ENCODE measurements at regions not wholly inside any gene's neighbourhood (a gene's known extent, or its start where the extent isn't known, plus 50 kb on each side); places are given as distances from the start of the nearest gene placed in this dataset.
"Not testable (repeated sequence)": the region's sequence is repeated elsewhere in the genome, so short reads cannot be mapped to it uniquely, and the experiment has no call there.

DNA sequence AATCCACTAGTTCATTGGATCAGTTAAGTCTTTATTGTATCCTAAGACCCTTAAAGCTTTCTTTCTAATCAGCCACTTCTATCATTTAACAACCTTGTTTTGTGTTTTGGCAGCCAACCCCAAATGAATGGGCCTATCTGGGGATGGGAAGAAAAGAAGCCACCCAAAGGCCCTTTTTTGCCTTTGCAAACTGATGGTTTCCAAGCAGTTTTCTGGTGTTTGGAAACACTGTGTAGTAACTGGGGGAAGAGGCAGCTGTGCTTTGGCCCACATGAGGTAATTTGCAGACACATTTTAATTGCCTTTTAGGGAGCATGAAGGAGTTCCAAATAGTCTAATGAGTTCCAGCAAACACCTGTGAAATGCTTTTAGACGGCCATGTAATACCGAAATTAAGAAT, 1751.3 kb upstream of the WWC1 start:
- DNase-seq: peak; percentile 11

DNA sequence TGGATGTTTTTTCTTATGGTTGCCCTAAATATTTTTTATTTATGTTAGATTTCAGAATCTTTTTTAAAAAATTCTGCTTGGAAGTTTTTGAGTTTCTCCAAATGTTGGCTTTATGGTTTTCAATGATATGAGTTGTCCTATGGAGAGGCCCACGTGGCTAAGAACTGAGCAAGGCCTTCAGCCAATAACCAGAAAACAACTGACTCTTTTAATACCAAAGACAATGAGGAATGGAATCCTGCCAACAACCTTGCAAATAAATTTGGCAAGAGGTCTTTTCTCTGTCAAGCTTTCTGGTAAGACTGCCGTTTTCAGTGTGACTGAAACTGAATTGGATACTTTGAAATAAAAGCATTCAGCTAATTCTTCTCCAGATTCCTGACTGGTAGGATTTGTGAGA, 1740.1 kb upstream of the WWC1 start:
- peak; percentile 19 for DNase-seq

DNA sequence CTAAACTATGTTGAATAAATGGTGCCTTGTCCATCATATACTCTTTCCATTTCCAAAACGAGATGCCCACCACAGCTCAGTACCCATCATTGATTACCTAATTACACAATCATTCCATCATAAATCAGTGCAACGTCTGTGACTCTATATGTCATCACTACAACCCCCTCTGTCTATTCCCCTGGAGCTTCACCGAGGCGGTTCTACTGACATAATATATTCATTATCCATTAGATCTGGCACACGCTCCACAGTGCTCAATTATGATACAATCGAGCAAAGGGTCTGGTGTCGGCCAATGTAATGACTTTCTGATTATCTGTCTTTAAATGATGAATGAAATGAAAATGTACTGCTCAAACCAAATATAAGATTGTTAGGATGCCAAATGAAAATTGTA, 1737.7 kb upstream of the WWC1 start:
- no peak for DNase-seq

DNA sequence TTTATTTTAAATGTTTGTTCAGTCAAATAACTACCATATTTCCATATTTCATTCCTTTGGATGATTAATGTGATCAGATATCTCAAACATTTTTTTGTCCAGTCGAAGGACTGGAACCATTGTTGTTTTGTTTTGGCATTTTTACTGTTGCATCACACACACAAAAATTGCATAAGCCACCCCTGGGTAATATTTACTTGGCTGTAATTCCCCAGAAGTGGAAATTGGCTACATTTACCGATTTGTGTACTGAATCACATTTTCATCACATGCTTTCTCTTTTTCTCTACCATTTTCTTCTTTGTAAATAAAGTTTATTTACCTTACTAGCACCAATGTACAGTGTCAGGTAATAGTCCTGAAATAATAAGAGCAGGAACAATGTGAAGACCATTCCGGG, 1729.7 kb upstream of the WWC1 start:
- no peak for DNase-seq

DNA sequence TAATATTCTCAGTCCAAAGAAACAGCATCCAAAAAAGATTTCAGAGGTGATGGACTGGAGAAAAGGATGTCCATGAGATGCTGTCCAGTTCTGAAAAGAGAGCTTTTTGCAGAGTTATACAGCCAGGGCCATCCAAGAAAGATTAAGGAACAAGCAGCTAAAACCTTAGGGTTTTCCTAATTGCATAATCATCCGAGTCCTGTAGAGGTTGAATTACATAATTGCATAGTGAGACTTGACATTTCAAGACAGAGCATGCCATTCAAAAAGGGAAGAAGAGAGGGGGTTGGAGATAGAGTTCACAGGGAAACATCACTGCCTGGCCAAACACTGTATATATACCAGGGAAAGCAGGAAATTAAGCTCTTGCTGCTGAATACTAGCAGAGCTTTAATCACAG, 1729.2 kb upstream of the WWC1 start:
- DNase-seq: peak; percentile 8

DNA sequence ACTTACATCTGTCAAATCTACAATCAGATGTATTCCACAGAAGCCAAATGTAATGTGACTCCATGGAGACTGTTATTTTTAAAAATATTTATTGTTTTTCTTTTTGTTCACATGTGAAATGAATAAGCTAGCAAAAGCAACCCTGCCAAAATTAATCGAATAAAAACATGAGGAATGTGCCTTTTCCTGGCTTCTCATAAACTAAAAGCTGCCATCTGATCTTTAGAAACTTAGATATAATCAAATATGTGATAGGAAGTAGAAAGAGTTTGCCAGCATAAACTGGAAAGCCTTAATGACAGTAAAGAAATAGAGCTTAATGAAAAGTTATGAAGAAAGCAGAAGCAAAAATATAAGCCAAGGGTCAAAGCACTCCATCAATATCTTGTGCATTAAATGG, 1724.7 kb upstream of the WWC1 start:
- DNase-seq: no peak

DNA sequence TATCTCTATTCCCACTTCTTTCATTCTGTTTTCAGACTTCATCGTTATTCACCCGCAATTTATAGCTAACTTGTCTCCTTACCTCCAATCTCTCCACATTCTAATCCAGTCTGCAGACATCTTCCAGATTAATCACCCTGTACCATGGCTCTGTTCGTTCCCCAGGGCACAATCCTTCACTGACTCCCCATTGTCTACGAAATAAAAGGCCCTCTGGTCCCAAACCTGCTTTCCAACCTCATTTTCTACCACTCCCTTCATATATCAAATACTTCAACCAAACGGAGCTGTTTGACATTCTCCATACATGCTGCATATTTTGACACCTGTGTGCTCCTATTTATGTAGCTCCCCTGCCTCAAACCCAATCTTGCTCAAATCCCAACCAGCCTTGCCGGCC, 1720.6 kb upstream of the WWC1 start:
- no peak for DNase-seq

DNA sequence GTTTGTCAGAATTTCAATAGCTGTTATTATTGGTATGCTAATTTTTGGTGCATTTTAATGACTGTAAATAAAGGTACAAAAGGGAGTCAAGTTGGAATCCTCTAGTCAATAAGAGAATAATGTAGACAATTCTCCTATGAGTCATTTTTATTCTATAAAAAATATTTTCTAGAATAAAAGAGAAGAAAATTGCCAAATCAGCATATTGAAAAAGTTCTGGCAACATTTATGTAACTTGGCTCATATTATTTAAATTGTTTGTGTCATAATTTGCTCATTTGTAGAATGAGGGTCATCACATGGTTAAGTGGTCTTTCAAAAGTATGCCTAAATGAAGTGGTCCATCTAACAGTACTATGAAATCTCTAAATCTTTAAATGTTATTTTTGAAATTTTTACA, 1719.8 kb upstream of the WWC1 start:
- DNase-seq: no peak

DNA sequence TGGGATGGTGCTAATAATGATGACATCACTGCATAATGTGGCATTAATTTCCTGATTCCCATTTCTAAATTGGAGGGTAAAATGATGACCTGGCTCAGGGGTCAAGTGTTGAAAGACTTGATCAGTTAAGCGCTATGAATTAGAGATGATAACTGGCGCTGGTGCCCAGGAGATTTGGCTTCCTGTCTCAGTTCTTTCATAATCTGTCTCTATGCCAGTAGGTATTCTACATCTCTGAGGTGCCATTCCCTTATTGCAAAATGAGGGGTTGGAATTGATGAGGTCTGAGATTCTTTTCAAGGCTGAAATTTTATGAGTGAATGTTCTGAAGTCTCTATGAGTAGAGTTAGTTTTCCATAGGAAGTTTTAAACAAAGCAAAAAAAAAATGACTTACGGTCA, 1715.1 kb upstream of the WWC1 start:
- DNase-seq: no peak

DNA sequence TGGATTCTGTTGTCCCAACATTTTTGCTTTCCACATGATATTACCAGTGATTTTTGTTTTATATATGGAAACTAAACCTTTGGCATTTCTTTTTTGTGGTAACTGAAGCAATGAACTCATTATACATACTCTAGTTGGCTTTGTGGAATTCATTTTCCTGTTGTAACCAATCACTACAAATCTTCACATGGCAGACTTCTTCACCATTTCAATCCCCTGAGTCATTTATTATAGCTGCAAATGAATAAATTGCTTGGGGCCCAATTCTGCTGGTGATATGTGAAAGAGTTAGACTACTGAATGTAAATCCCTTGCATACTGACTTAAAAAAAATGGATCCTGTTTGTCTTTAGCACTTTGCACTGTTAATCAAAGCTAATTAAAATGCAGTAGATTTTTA, 1709.6 kb upstream of the WWC1 start:
- no peak for DNase-seq

DNA sequence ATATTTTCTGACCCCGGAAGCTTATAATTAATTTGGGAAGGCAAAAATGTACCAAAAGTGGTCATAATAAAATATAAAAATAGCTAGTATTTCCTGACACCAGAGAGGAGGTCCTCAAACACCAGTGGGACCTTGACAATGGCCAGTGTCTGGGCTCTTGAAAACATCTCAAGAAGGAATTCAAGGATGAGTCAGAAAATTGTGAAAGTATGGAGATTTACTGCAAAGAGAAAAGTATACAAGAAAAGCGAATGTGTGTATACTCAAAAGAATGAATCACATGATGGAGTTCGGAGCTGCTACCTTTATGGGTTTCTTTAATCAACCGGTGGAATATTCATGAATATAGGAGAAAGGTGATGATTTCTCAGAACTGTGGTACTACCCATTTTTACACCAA, 1709.0 kb upstream of the WWC1 start:
- DNase-seq: no peak

DNA sequence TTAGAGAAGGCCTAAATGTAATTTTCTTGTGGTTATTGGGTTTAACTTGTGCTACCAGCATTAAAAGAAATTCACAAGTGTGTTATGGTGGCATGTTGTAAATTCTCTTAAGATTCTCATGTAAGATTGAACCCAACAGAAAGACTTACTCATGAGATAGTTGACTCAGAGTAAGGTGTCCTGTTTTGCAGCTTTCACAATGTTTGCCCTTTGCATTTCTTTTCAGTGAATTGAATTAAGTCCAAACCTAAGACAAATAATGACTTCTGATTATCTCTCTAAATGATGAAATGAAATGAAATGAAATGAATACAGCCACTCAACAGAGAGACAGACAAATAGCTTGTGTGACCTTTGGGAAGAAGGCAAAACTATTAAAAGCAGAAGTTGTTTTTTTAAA, 1696.9 kb upstream of the WWC1 start:
- no peak for DNase-seq

DNA sequence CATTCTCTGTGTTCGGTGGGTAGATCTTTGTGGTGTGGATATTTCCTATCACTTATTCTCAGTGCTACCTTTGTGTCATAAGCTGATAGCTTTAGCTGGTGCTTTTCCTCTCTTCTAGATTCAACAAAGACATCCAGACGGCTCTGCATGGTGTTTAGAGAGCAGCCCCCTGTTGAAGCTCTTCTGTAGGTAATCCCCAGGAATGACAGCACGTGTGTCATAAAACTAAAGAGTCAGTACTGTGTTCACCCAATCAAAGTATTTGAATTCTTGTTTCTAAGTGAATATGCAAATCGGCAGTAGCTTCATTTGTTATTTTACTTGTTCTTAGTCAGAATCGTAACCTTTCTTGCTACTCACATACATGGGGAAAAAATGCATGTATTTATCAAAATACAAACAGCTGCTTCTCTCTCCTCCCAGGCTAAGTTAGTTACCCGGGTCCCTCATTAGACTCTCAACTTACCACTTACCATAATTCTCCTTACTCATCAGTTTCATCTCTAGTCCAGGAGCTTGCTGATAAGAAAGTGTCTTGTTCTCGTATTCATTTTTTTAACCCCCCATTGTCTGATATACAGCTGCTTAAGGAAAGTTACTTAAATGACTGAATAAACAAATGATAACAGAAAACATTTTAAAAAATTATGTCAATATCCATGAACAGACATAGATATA, 1696.0 kb upstream of the WWC1 start:
- no peak for DNase-seq

DNA sequence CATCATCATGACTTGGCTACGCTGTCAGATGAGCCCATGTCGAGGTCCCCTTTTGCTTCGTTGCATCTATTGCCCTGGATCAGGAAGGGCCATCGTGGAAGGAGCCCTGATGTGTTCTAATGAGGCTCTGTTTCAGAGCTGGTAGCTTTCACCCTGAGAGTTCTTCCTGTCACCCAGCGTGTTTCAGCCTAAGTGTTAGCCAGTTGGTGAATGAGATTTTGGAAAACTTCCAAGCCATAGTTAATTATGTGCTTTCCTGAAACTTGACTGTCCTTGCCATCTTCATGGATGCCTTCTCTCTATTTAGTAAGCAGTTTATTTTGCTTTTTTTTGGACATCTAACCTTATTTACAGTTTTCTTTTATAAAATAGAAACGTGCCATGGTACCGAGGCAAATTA, 1695.4 kb upstream of the WWC1 start:
- no peak for DNase-seq

DNA sequence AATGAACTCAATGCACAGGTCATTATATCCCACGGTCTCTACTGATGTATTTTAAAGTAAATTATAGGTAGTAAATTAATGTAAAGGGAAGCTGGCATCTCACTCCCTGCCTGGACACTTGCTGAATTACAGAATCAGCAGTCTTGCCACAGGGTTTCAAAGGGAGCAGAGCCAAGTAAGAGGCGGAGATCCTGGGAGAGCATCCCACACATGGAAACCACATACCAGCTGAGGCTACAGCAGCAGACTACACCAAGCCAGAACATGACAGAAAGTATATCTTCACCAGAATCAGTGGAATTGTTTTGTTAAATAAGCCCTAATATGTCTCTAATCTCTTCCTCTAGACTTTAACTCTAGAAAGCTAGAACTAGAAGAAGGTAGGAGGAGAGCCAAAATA, 1689.2 kb upstream of the WWC1 start:
- no peak for DNase-seq

DNA sequence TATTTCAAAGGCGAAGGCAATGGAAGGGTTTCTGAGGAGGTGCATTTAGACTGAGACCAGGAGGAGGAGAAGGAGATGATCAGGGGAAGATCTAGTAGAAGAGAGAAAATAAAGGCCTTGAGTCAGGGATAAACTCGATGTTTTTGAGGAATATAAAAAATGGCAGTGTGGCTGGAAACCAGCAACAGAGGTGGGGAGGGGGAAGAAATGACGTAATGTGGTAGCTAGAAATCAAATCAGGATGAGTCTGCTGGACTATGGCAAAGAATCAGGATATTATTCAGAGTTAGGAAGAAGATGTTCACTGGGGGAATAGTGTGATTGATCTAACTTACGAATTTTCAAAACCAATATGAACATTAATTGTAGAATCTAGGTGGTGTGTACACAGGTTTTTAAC, 1673.9 kb upstream of the WWC1 start:
- DNase-seq: no peak

DNA sequence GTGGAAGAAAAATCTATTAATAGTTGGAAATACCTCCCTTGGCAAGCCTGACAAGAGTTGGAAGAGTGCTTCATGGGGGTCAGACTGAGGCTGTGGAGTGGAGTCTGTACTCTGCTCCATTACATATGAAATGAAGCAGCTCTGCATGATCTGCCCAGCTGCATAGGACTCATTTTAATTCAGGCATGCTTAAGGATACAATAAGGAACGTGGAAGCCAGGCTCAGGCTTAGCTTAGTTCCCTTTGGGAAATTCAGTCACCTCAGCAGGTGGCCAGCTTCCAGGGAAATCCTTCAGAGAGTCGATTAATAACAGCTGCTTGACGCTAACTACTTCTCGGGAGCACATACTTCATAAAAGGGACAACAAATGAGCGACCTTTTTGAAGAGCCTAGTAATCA, 1672.9 kb upstream of the WWC1 start:
- DNase-seq: no peak

DNA sequence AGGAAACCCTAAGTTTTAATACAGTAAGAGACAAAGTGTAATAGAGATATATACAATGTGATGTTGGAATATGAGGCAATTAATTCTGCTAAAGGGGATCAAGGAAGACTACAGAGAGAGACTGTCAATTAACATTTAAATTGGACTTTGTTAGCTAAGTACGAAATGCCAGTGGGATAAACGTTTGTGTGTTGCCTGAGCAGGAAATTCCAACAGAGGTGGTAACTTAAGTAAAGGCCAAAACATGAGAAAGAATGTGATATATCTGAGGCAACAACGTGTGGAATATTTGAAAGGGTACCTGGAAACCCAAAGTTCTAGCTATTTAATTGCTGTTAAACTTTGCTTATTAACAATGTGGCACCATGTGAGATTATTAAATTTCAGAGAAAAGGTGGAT, 1666.9 kb upstream of the WWC1 start:
- DNase-seq: no peak

DNA sequence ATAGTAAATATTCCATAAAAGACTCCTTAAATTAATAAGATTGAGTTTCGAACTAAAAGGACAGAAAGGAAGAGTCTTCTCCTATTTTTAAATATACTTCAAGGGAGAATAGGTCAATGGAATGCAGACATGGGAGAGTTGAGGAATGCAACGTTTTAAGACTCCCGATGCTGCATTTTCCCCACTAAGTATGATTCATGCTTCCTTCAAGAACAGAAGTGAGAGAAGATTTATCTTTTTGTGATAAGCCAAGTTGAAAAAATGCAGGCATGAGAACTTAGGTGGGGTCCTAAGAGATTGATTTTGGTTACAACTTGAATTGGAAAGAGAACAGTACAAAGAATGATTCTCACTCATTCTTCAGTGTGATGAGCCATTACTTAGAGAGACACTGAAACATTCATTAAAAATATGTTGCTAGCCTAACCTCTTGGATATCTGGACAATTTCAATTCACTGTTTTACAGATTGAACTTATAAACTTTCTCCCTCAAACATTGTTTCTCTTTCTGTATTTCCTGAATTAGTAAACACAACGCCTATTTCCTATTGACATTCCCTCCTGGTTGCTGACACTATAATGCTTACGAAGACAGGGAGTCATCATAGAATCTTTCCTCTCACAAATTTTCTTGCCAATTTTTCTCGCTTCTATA, 1666.1 kb upstream of the WWC1 start:
- DNase-seq: no peak

DNA sequence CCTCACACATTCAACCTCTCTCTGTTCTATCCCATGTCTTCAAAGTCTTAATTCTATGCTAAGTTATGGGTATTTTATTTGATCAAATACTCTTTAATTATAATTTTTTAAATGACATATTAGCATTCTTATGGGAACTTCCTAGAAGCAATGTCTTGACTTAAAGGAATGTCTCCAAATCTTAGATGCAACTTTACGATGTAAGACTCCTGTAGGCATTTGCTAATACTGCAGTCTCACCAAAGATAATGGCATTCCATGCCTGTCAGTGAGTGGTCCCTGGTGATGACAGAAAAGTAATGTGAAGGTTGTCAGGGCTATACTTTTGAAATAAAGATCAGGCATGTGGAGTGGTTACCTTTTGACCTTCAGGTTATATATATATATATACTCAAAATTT, 1654.2 kb upstream of the WWC1 start:
- DNase-seq: no peak

DNA sequence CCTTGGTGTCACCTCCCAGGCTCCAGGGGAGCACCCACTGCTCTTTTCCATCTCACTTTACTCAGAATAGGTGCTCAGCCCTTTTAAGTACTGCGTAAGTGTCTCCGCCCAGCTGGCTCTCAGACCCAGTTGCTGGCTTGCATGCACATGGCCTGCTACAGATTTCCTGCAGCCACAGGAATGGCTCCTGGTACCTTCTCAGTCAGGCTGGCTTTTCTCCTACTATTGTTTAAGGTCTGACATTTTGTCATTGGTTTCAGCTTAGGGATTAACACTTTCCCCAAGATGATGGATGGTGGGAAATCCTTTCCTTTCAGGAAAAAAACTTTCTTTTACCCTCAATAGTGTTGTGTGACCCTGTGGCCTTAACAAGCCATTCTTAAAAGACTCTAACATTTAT, 1652.3 kb upstream of the WWC1 start:
- DNase-seq: no peak

DNA sequence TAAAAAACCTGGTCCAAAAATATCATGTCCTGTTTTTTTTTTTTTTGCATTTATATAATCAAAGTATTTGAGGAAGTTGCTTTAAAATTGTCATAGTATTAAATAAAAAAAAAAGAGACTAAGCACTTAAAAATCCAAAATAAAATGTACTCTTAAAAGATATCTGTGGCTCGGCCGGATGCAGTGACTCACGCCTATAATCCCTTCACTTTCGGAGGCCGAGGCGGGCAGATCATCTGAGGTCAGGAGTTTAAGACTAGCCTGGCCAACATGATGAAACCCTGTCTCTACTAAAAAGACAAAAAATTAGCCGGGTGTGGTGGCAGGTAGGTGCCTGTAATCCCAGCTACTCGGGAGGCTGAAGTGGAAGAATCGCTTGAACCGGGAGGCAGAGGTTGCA, 1651.3 kb upstream of the WWC1 start:
- DNase-seq: not testable (repeated sequence)

DNA sequence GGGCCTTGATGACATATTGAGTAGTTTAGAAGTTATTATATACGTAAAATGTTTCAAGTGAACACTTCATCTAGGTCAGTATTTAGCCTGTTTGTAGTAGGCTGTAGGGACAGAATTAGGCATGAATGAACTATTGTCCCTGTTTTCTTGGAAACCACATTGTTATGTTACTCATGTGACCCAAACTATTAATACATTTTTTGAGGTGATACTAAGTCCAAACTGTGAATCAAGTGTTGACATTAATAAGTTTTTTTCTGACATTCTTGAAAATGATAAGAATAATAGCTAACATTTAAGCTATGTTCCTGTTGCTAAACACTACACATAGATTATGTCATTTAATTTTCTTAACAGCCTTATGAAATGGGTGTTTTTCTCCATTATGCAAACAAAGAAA, 1642.7 kb upstream of the WWC1 start:
- no peak for DNase-seq

DNA sequence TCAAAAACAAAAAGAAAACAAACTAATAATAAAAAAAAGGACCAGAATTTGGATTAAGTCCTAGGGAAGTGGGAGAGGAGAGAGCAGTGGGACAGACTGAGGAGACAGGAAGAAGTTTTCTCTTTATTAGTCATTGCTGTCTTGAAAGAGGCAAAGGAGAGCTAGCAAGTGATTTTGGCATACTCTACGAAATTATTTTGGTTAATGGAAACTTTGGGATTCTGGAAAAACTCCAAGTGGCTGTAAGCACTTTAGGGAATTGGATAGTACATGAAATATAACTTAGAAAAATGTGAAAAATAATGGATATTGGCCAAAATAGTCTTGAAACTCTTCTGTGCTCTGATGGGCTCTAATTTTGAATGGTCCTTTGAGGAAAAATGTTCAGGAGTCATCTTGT, 1641.8 kb upstream of the WWC1 start:
- peak; percentile 2 for DNase-seq

DNA sequence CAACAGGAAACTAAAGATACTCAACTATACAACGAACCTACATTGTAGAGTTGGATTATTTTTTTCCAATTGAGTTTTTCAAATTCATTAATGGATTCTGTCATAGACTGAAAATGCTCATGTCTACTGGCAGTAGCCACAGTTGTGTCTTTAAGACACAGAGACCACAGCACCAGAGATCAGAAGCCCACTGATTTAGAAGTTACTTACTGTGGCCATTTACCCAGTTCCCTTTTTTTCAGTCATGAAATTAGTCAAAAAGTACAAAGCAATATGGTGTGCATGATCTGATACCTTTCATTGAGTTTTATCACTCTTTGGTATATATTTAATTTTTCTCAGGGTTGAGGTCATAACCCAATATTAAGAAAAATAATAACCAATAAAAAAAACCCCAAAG, 1640.2 kb upstream of the WWC1 start:
- no peak for DNase-seq
